Neural cell (in vitro differentiated cells): ENCODE measurements at regions not wholly inside any gene's neighbourhood (a gene's known extent, or its start where the extent isn't known, plus 50 kb on each side); places are given as distances from the start of the nearest gene placed in this dataset.

Experiments
- H2AFZ ChIP-seq: fragments of 200-600, 300-800 bp; sonication (generic), shearing (Covaris generic); 2 replicates; pipeline ENCODE4 v1.6.0; 2014; ENCODE audit warnings: low read depth, mild to moderate bottlenecking, antibody characterized with exemption, low read length, moderate library complexity
- H3F3A ChIP-seq: fragments of 200-600 bp; shearing (Covaris generic); 2 replicates; pipeline ENCODE4 v1.6.1; 2016; ENCODE audit warnings: mild to moderate bottlenecking, moderate library complexity, mixed read lengths, antibody characterized with exemption, low read length; ENCODE audit not compliant: insufficient read depth, poor library complexity, severe bottlenecking
- H3K27ac ChIP-seq: fragments of 200-600, 300-800 bp; sonication (generic), shearing (Covaris generic); 2 replicates; pipeline ENCODE4 v1.5.1; 2014; ENCODE audit warnings: mild to moderate bottlenecking, low read length, moderate library complexity
- H3K27me3 ChIP-seq: fragments of 300-800, 200-600 bp; sonication (generic), shearing (Covaris generic); 2 replicates; pipeline ENCODE4 v1.6.0; 2014; ENCODE audit warnings: mild to moderate bottlenecking, low read depth, low read length, moderate library complexity; ENCODE audit not compliant: insufficient read depth
- H3K36me3 ChIP-seq: fragments of 300-800, 200-600 bp; sonication (generic), shearing (Covaris generic); 2 replicates; pipeline ENCODE4 v1.5.1; 2014; ENCODE audit warnings: mild to moderate bottlenecking, antibody characterized with exemption, low read length, moderate library complexity; ENCODE audit not compliant: insufficient read depth
- H3K4me2 ChIP-seq: fragments of 300-800, 200-600 bp; sonication (generic), shearing (Covaris generic); 2 replicates; pipeline ENCODE4 v1.6.0; 2014; ENCODE audit warnings: mild to moderate bottlenecking, low read length
- H3K4me3 ChIP-seq: fragments of 300-800, 200-600 bp; sonication (generic), shearing (Covaris generic); 2 replicates; pipeline ENCODE4 v1.5.1; 2014; ENCODE audit warnings: mild to moderate bottlenecking, low read length, moderate library complexity
- H3K79me2 ChIP-seq: fragments of 200-600 bp; shearing (Covaris generic); replicated peaks from 2 replicates; pipeline ENCODE4 v1.6.0; 2014; ENCODE audit warnings: mild to moderate bottlenecking, low read length, moderate library complexity; ENCODE audit not compliant: insufficient read depth
- H3K9ac ChIP-seq: fragments of 300-800, 200-600 bp; sonication (generic), shearing (Covaris generic); 2 replicates; pipeline ENCODE4 v1.6.1; 2016; ENCODE audit warnings: mild to moderate bottlenecking, low read length, mixed read lengths
- H3K9me2 ChIP-seq: fragments of 200-600 bp; shearing (Covaris generic); 2 replicates; pipeline ENCODE4 v1.6.1; 2016; ENCODE audit warnings: mild to moderate bottlenecking, low read length, mixed read lengths; ENCODE audit not compliant: insufficient read depth
- H3K9me3 ChIP-seq: fragments of 200-600, 300-800 bp; sonication (generic), shearing (Covaris generic); 2 replicates; pipeline ENCODE4 v1.6.1; 2016; ENCODE audit warnings: mild to moderate bottlenecking, mixed run types, low read length, moderate library complexity, mixed read lengths
- H4K20me1 ChIP-seq: fragments of 200-600 bp; shearing (Covaris generic); 2 replicates; pipeline ENCODE4 v1.6.1; 2016; ENCODE audit warnings: mild to moderate bottlenecking, mixed run types; ENCODE audit not compliant: insufficient read depth
- CTCF ChIP-seq: fragments of 450-650 bp; IDR thresholded peaks from 2 replicates; pipeline ENCODE4 v1.5.1; 2014; ENCODE audit warnings: antibody characterized with exemption, mild to moderate bottlenecking, moderate library complexity; ENCODE audit not compliant: poor library complexity, severe bottlenecking
- EP300 ChIP-seq: fragments of 450-650 bp; conservative IDR thresholded peaks from 2 replicates; pipeline ENCODE4 v1.6.1; 2014; ENCODE audit warnings: antibody characterized with exemption, mild to moderate bottlenecking, moderate library complexity; ENCODE audit not compliant: poor library complexity, severe bottlenecking
- EZH2 ChIP-seq: fragments of 200-600, 300-800 bp; shearing (Covaris generic), sonication (generic); IDR thresholded peaks from 2 replicates; pipeline ENCODE4 v1.6.1; 2014; ENCODE audit warnings: antibody characterized with exemption, low read length, borderline replicate concordance, mild to moderate bottlenecking; ENCODE audit not compliant: insufficient read depth, poor library complexity, severe bottlenecking
- MXI1 ChIP-seq: fragments of 450-650 bp; conservative IDR thresholded peaks from 2 replicates; pipeline ENCODE4 v1.6.1; 2014; ENCODE audit warnings: antibody characterized with exemption, mild to moderate bottlenecking; ENCODE audit not compliant: poor library complexity, severe bottlenecking
- POLR2AphosphoS5 ChIP-seq: IDR thresholded peaks from 2 replicates; pipeline ENCODE4 v1.6.1; 2012
- RAD21 ChIP-seq: fragments of 450-650 bp; conservative IDR thresholded peaks from 2 replicates; pipeline ENCODE4 v1.6.1; 2014; ENCODE audit warnings: antibody characterized with exemption, mild to moderate bottlenecking, moderate library complexity
- SMC3 ChIP-seq: fragments of 450-650 bp; conservative IDR thresholded peaks from 2 replicates; pipeline ENCODE4 v1.6.1; 2014; ENCODE audit warnings: antibody characterized with exemption, mild to moderate bottlenecking, moderate library complexity; ENCODE audit not compliant: poor library complexity
- TAF1 ChIP-seq: IDR thresholded peaks from 2 replicates; pipeline ENCODE4 v1.6.1; 2012; ENCODE audit warnings: low read depth
- TF ChIP-seq, protein P1 (sequence below): IDR thresholded peaks from 2 replicates; pipeline ENCODE4 v1.6.1; 2012; ENCODE audit warnings: borderline replicate concordance

DNA sequence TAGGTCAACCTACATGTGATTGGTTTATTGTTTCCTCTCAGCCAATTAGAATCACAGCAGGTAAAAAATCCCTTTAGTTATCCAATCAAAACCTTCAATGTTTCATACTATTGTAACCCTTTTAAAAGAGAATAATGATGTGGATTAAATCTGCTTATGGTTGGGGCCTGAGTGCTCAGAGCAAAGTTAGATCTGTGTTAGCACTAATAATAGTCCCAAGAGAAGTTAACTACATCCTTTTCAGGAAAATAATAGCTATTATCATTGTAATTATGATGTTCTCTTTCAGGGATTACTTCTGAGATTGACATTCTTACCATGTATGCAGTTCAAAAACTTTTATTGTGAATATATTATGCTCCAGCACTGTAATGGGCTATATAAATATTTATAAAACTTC lies 262.6 kb upstream of the ARX start:
- Histone ChIP-seq H3F3A (no peaks in the 10 kb centered on the region), H3K4me3 (no peak overlapping the region), H3K27me3 (no peaks in the 10 kb centered on the region), H3K27ac (no peak overlapping the region), H2AFZ (no peak overlapping the region), H3K4me2 (no peak overlapping the region), H4K20me1 (no peaks in the 10 kb centered on the region), H3K9me3 (no peaks in the 10 kb centered on the region), H3K9me2 (no peaks in the 10 kb centered on the region), H3K9ac (no peak overlapping the region), H3K36me3 (no peaks in the 10 kb centered on the region), H3K79me2 (no peaks in the 10 kb centered on the region)
- TF ChIP-seq RAD21 (no peak), TAF1 (no peak), CTCF (no peak), SMC3 (no peak), MXI1 (no peak), POLR2AphosphoS5 (no peak), EZH2 (no peak), EP300 (no peak)
- TF ChIP-seq, protein P1, sequence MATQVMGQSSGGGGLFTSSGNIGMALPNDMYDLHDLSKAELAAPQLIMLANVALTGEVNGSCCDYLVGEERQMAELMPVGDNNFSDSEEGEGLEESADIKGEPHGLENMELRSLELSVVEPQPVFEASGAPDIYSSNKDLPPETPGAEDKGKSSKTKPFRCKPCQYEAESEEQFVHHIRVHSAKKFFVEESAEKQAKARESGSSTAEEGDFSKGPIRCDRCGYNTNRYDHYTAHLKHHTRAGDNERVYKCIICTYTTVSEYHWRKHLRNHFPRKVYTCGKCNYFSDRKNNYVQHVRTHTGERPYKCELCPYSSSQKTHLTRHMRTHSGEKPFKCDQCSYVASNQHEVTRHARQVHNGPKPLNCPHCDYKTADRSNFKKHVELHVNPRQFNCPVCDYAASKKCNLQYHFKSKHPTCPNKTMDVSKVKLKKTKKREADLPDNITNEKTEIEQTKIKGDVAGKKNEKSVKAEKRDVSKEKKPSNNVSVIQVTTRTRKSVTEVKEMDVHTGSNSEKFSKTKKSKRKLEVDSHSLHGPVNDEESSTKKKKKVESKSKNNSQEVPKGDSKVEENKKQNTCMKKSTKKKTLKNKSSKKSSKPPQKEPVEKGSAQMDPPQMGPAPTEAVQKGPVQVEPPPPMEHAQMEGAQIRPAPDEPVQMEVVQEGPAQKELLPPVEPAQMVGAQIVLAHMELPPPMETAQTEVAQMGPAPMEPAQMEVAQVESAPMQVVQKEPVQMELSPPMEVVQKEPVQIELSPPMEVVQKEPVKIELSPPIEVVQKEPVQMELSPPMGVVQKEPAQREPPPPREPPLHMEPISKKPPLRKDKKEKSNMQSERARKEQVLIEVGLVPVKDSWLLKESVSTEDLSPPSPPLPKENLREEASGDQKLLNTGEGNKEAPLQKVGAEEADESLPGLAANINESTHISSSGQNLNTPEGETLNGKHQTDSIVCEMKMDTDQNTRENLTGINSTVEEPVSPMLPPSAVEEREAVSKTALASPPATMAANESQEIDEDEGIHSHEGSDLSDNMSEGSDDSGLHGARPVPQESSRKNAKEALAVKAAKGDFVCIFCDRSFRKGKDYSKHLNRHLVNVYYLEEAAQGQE: no peak

DNA sequence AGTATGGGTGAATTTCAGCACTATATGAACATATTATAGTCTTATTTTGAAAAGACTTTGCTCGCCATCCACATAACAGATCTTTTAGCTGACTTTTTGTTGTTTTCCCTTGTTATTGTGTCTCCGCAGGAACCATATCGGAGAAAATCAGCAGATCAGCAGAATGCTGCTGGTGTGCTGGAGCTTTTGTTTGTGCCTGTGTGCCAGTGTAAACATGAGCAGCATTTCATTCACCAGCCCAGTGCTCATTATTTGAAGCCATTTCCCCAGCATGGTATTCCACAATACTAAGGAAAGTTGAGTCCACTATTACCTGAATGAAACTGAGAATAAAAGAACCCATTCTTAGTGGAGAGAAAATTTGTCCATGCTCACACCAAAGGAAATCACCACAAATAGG lies 261.8 kb upstream of the ARX start:
- no peak for TF ChIP-seq MXI1
- no peak for TF ChIP-seq RAD21
- TF ChIP-seq EZH2: no peak
- no peak for TF ChIP-seq CTCF
- TF ChIP-seq, protein P1: no peak
- TF ChIP-seq EP300: no peak
- TF ChIP-seq SMC3: no peak
- TF ChIP-seq TAF1: no peak
- TF ChIP-seq POLR2AphosphoS5: no peak
- H3K36me3 ChIP-seq: no peaks in the 10 kb centered on the region
- H2AFZ ChIP-seq: no peak overlapping the region
- no peaks in the 10 kb centered on the region for H3K79me2 ChIP-seq
- H3K27me3 ChIP-seq: no peaks in the 10 kb centered on the region
- H3K27ac ChIP-seq: no peak overlapping the region
- no peak overlapping the region for H3K9ac ChIP-seq
- H3K4me3 ChIP-seq: no peak overlapping the region
- no peaks in the 10 kb centered on the region for H4K20me1 ChIP-seq
- no peaks in the 10 kb centered on the region for H3K9me2 ChIP-seq
- no peaks in the 10 kb centered on the region for H3K9me3 ChIP-seq
- H3F3A ChIP-seq: no peaks in the 10 kb centered on the region
- no peak overlapping the region for H3K4me2 ChIP-seq
